IMR-90 (cell line): ENCODE measurements at regions not wholly inside any gene's neighbourhood (a gene's known extent, or its start where the extent isn't known, plus 50 kb on each side); places are given as distances from the start of the nearest gene placed in this dataset.

ENCODE experiments used
- ATAC-seq: fragments of 200-7000 bp; cut with Tn5 transposase; 2 replicates; pipeline ENCODE4 v1.9.1; 2020; ENCODE audit warnings: low read depth, mild to moderate bottlenecking, moderate library complexity
- BruUV-seq: library from RNA; stranded (reverse); fragments of 400-500 nt; replicated peaks from 2 replicates; lab custom pipeline; 2021; lab: Mats Ljungman, UMichigan
- CTCF ChIA-PET: fragments of 300-600 bp; formaldehyde crosslinking; extraction: SDS; loops from one replicate; lab custom pipeline; 2021; ENCODE audit warnings: antibody characterized with exemption; lab: Yijun Ruan, JAX
- POLR2A ChIA-PET: fragments of 300-600 bp; sonication (Branson Sonifier 250); formaldehyde crosslinking; loops from one replicate; lab custom pipeline; 2022; ENCODE audit warnings: antibody characterized with exemption; ENCODE audit not compliant: unreplicated experiment; lab: Charles Lee
- DNase-seq: peaks from one replicate; pipeline ENCODE4 v3.0.0; 2013
- H2AFZ ChIP-seq: replicated peaks from 2 replicates; pipeline ENCODE3; 2013; ENCODE audit warnings: low read length, mild to moderate bottlenecking; ENCODE audit not compliant: poor library complexity
- H2AK5ac ChIP-seq: 2 replicates; pipeline ENCODE4 v1.6.1; 2013; ENCODE audit warnings: low read depth, low read length, inconsistent platforms
- H2AK9ac ChIP-seq: replicated peaks from 2 replicates; pipeline ENCODE3; 2013; ENCODE audit warnings: mild to moderate bottlenecking, low read depth, low read length, moderate library complexity; ENCODE audit not compliant: poor library complexity
- H2BK120ac ChIP-seq: 2 replicates; pipeline ENCODE4 v1.6.1; 2013; ENCODE audit warnings: low read depth, low read length, inconsistent platforms
- H2BK15ac ChIP-seq: 3 replicates; pipeline ENCODE4 v1.6.1; 2013; ENCODE audit warnings: low read depth, low read length, inconsistent platforms
- H2BK20ac ChIP-seq: 2 replicates; pipeline ENCODE4 v1.6.1; 2013; ENCODE audit warnings: low read depth, mild to moderate bottlenecking, inconsistent platforms, low read length, moderate library complexity
- H2BK5ac ChIP-seq: 2 replicates; pipeline ENCODE4 v1.6.1; 2013; ENCODE audit warnings: mild to moderate bottlenecking, low read depth, low read length, inconsistent platforms; ENCODE audit not compliant: poor library complexity, severe bottlenecking
- H3K14ac ChIP-seq: replicated peaks from 2 replicates; pipeline ENCODE4 v1.6.1; 2013; ENCODE audit warnings: low read depth, low read length, inconsistent platforms
- H3K18ac ChIP-seq: 2 replicates; pipeline ENCODE4 v1.6.1; 2013; ENCODE audit warnings: low read depth, low read length, control low read depth
- H3K23ac ChIP-seq: 2 replicates; pipeline ENCODE4 v1.6.1; 2013; ENCODE audit warnings: low read depth, low read length, inconsistent platforms
- H3K27ac ChIP-seq: 2 replicates; pipeline ENCODE4 v1.5.1; 2013; ENCODE audit warnings: mild to moderate bottlenecking, control low read depth, low read length; ENCODE audit not compliant: insufficient read depth
- H3K27me3 ChIP-seq: 2 replicates; pipeline ENCODE4 v1.6.1; 2013; ENCODE audit warnings: low read length; ENCODE audit not compliant: control insufficient read depth, insufficient read depth
- H3K36me3 ChIP-seq: 2 replicates; pipeline ENCODE4 v1.6.1; 2013; ENCODE audit warnings: low read length, mixed read lengths; ENCODE audit not compliant: control insufficient read depth, insufficient read depth
- H3K4ac ChIP-seq: 2 replicates; pipeline ENCODE4 v1.6.1; 2013; ENCODE audit warnings: low read depth, low read length, inconsistent platforms
- H3K4me1 ChIP-seq: 2 replicates; pipeline ENCODE4 v1.6.1; 2013; ENCODE audit warnings: low read length, mixed read lengths; ENCODE audit not compliant: control insufficient read depth, insufficient read depth
- H3K4me2 ChIP-seq: 2 replicates; pipeline ENCODE4 v1.6.1; 2013; ENCODE audit warnings: low read depth, mild to moderate bottlenecking, control low read depth, low read length, moderate library complexity
- H3K4me3 ChIP-seq: 2 replicates; pipeline ENCODE4 v1.5.1; 2013; ENCODE audit warnings: low read depth, mild to moderate bottlenecking, control low read depth, low read length, moderate library complexity; ENCODE audit not compliant: insufficient read depth
- H3K56ac ChIP-seq: 2 replicates; pipeline ENCODE4 v1.6.1; 2013; ENCODE audit warnings: low read length, inconsistent platforms; ENCODE audit not compliant: insufficient read depth; ENCODE audit errors: extremely low read depth
- H3K79me1 ChIP-seq, 2 experiments: 2 replicates each; pipeline ENCODE4 v1.6.1; 2013; ENCODE audit warnings: low read length in 2 of 2, inconsistent platforms in 1 of 2, low read depth in 1 of 2
- H3K9ac ChIP-seq: 2 replicates; pipeline ENCODE4 v1.6.1; 2013; ENCODE audit warnings: low read depth, low read length, control low read depth
- H3K9me1 ChIP-seq: 2 replicates; pipeline ENCODE4 v1.6.1; 2013; ENCODE audit warnings: low read length, inconsistent platforms; ENCODE audit not compliant: insufficient read depth
- H3K9me3 ChIP-seq: 2 replicates; pipeline ENCODE4 v1.6.1; 2013; ENCODE audit warnings: low read length; ENCODE audit not compliant: control insufficient read depth, insufficient read depth
- H4K20me1 ChIP-seq: 2 replicates; pipeline ENCODE4 v1.6.1; 2013; ENCODE audit warnings: low read length, inconsistent platforms; ENCODE audit not compliant: insufficient read depth
- H4K5ac ChIP-seq: 2 replicates; pipeline ENCODE4 v1.6.1; 2013; ENCODE audit warnings: mild to moderate bottlenecking, low read depth, low read length, control low read depth
- H4K8ac ChIP-seq, 2 experiments: 2 replicates each; pipeline ENCODE4 v1.6.1; 2013; ENCODE audit warnings: low read depth in 2 of 2, low read length in 2 of 2, control low read depth in 1 of 2, inconsistent platforms in 1 of 2
- H4K91ac ChIP-seq: 2 replicates; pipeline ENCODE4 v1.6.1; 2013; ENCODE audit warnings: low read depth, low read length, inconsistent platforms; ENCODE audit not compliant: insufficient read depth
- BHLHE40 ChIP-seq: fragments of 150-350 bp; IDR thresholded peaks from 2 replicates; pipeline ENCODE4 v1.6.1; 2016; ENCODE audit warnings: mild to moderate bottlenecking, low read depth, low read length
- FOS ChIP-seq: fragments of 150-350 bp; IDR thresholded peaks from 2 replicates; pipeline ENCODE4 v1.6.1; 2016; ENCODE audit warnings: low read depth, low read length
- MXI1 ChIP-seq: IDR thresholded peaks from 2 replicates; pipeline ENCODE4 v1.6.1; 2012; ENCODE audit warnings: low read depth, mild to moderate bottlenecking, low read length, moderate library complexity, borderline replicate concordance
- NFE2L2 ChIP-seq: fragments of 150-350 bp; IDR thresholded peaks from 2 replicates; pipeline ENCODE4 v1.6.1; 2016; ENCODE audit warnings: low read depth, mild to moderate bottlenecking, low read length
- POLR2A ChIP-seq: IDR thresholded peaks from 2 replicates; pipeline ENCODE4 v1.6.1; 2012; ENCODE audit warnings: mild to moderate bottlenecking, low read depth, low read length
- RAD21 ChIP-seq: IDR thresholded peaks from 2 replicates; pipeline ENCODE4 v1.6.1; 2012; ENCODE audit warnings: low read length, improper control_type of control experiment
- RCOR1 ChIP-seq: IDR thresholded peaks from 2 replicates; pipeline ENCODE4 v1.6.1; 2012; ENCODE audit warnings: mild to moderate bottlenecking, low read length, improper control_type of control experiment; ENCODE audit not compliant: insufficient replicate concordance
- WGBS, 2 experiments: methylation state at CpG; one replicate each; pipeline versions ENCODE4 v1.1.5 to v1.1.7; 2013; ENCODE audit warnings: missing lambda C conversion rate in 2 of 2; ENCODE audit not compliant: insufficient read length in 1 of 2; ENCODE audit errors: extremely low coverage in 2 of 2; 5-methylcytosine and 5-hydroxymethylcytosine counted together
- dilution Hi-C: fragments of 300-500 bp; cut with HindIII; formaldehyde crosslinking; loops from one replicate; pipeline ENCODE4 v1.14.3; 2018; ENCODE audit warnings: low sequenced_read_pairs; ENCODE audit not compliant: unreplicated experiment
- in situ Hi-C: fragments of 300-500 bp; cut with MboI; formaldehyde crosslinking; loops from 3 replicates; pipeline ENCODE4 v1.14.3; 2019; ENCODE audit warnings: low sequenced_read_pairs, inconsistent platforms, mixed read lengths
- intact Hi-C: fragments of 100-400 bp; cut with micrococcal nuclease; formaldehyde crosslinking; loops from 2 replicates; pipeline ENCODE4 v1.10.0; 2022
- TF ChIP-seq, protein P1 (sequence below): conservative IDR thresholded peaks from 2 replicates; pipeline ENCODE4 v1.5.1; 2012; ENCODE audit warnings: mild to moderate bottlenecking, low read depth, low read length, improper control_type of control experiment

GRCh38 chr9:99479929-99480328 is 257.8 kb downstream of the SEC61B start:
- Histone ChIP-seq H2BK120ac (no peak overlapping the region), H3K36me3 (no peaks in the 10 kb centered on the region), H2AFZ (no peak overlapping the region), H3K9ac (no peak overlapping the region), H3K9me1 (no peaks in the 10 kb centered on the region), H3K18ac (no peak overlapping the region), H4K20me1 (no peaks in the 10 kb centered on the region), H4K8ac (no peak overlapping the region), H3K56ac (no peak overlapping the region), H3K4me3 (no peak overlapping the region), H4K5ac (no peak overlapping the region), H3K23ac (no peak overlapping the region), H3K4ac (no peak overlapping the region), H2BK20ac (no peak overlapping the region), H4K91ac (no peak overlapping the region), H3K27me3 (peaks cover 17% of the 10 kb centered on the region), H3K27ac (no peak overlapping the region), H3K4me1 (no peaks in the 10 kb centered on the region; the same call in 1 of the 2 replicates), H3K9me3 (no peaks in the 10 kb centered on the region), H3K4me2 (no peak overlapping the region), H3K79me1 (no peaks in the 10 kb centered on the region), H3K14ac (no peak overlapping the region), H2BK15ac (no peak overlapping the region), H2AK9ac (no peak overlapping the region), H2AK5ac (no peak overlapping the region), H2BK5ac (no peak overlapping the region)
- ATAC-seq (no peak), DNase-seq (no peak)
- intact Hi-C loops (no loop called here), in situ Hi-C loops (no loop called here), dilution Hi-C loops (no loop called here)
- no CpG with 5 or more reads among the region's 3 CpGs for WGBS, 2 experiments
- TF ChIP-seq RCOR1 (no peak), RAD21 (no peak), POLR2A (no peak), MXI1 (no peak), NFE2L2 (no peak), BHLHE40 (no peak), FOS (no peak)
- TF ChIP-seq, protein P1, sequence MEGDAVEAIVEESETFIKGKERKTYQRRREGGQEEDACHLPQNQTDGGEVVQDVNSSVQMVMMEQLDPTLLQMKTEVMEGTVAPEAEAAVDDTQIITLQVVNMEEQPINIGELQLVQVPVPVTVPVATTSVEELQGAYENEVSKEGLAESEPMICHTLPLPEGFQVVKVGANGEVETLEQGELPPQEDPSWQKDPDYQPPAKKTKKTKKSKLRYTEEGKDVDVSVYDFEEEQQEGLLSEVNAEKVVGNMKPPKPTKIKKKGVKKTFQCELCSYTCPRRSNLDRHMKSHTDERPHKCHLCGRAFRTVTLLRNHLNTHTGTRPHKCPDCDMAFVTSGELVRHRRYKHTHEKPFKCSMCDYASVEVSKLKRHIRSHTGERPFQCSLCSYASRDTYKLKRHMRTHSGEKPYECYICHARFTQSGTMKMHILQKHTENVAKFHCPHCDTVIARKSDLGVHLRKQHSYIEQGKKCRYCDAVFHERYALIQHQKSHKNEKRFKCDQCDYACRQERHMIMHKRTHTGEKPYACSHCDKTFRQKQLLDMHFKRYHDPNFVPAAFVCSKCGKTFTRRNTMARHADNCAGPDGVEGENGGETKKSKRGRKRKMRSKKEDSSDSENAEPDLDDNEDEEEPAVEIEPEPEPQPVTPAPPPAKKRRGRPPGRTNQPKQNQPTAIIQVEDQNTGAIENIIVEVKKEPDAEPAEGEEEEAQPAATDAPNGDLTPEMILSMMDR: no peak
- ChIA-PET CTCF (no interaction called here), POLR2A (no interaction called here)
- BruUV-seq: no TSS peak
